ENCODE measurements at regions not wholly inside any gene's neighbourhood (a gene's known extent, or its start where the extent isn't known, plus 50 kb on each side); places are given as distances from the start of the nearest gene placed in this dataset.
A peak's percentile ranks its signal among the peaks of the same experiment; 100 is the strongest.

- no peak for DNase-seq (ENCODE audit: low spot score)
Measured at GRCh38 chr4:136847881-136848621, 684.2 kb downstream of the PCDH18 start.

GRCh38 chr4:136841526-136841925, 690.8 kb downstream of the PCDH18 start:
- no peak for DNase-seq (ENCODE audit: low spot score)

- no peak for DNase-seq (ENCODE audit: low spot score)
Measured at GRCh38 chr4:136838607-136839006, 693.7 kb downstream of the PCDH18 start.

GRCh38 chr4:136831553-136831952, 700.7 kb downstream of the PCDH18 start:
- DNase-seq (ENCODE audit: low spot score), result peak; percentile 14

GRCh38 chr4:136829280-136829679, 703.0 kb downstream of the PCDH18 start:
- DNase-seq (ENCODE audit: low spot score), result no peak

GRCh38 chr4:136823020-136823419, 709.3 kb downstream of the PCDH18 start:
- DNase-seq (ENCODE audit: low spot score), result no peak

- DNase-seq (ENCODE audit: low spot score), result no peak
Measured at GRCh38 chr4:136818811-136819330, 713.4 kb downstream of the PCDH18 start.

GRCh38 chr4:136812100-136812880, 720.0 kb downstream of the PCDH18 start:
- DNase-seq (ENCODE audit: low spot score), result no peak

- no peak for DNase-seq (ENCODE audit: low spot score)
Measured at GRCh38 chr4:136811496-136812077, 720.7 kb downstream of the PCDH18 start.

- DNase-seq (ENCODE audit: low spot score), result peak; percentile 8
Measured at GRCh38 chr4:136810626-136811025, 721.7 kb downstream of the PCDH18 start.

GRCh38 chr4:136806844-136807243, 725.5 kb downstream of the PCDH18 start:
- DNase-seq (ENCODE audit: low spot score), result no peak

GRCh38 chr4:136805617-136806016, 726.7 kb downstream of the PCDH18 start:
- no peak for DNase-seq (ENCODE audit: low spot score)

- DNase-seq (ENCODE audit: low spot score), result no peak
Measured at GRCh38 chr4:136803433-136803832, 728.9 kb downstream of the PCDH18 start.

GRCh38 chr4:136800248-136800647, 732.0 kb downstream of the PCDH18 start:
- no peak for DNase-seq (ENCODE audit: low spot score)

GRCh38 chr4:136796953-136797352, 735.3 kb downstream of the PCDH18 start:
- no peak for DNase-seq (ENCODE audit: low spot score)

- no peak for DNase-seq (ENCODE audit: low spot score)
Measured at GRCh38 chr4:136793848-136794247, 738.4 kb downstream of the PCDH18 start.

GRCh38 chr4:136784326-136784725, 748.0 kb downstream of the PCDH18 start:
- no peak for DNase-seq (ENCODE audit: low spot score)

- DNase-seq (ENCODE audit: low spot score), result no peak
Measured at GRCh38 chr4:136769717-136770116, 762.6 kb downstream of the PCDH18 start.

GRCh38 chr4:136768925-136769275, 763.4 kb downstream of the PCDH18 start:
- no peak for DNase-seq (ENCODE audit: low spot score)

GRCh38 chr4:136768213-136768924, 763.9 kb downstream of the PCDH18 start:
- no peak for DNase-seq (ENCODE audit: low spot score)

GRCh38 chr4:136763919-136764318, 768.4 kb downstream of the PCDH18 start:
- no peak for DNase-seq (ENCODE audit: low spot score)

- DNase-seq (ENCODE audit: low spot score), result no peak
Measured at GRCh38 chr4:136755531-136755916, 776.8 kb downstream of the PCDH18 start.

All from H4 (cell line).